ENCODE measurements at regions not wholly inside any gene's neighbourhood (a gene's known extent, or its start where the extent isn't known, plus 50 kb on each side); places are given as distances from the start of the nearest gene placed in this dataset.

DNA sequence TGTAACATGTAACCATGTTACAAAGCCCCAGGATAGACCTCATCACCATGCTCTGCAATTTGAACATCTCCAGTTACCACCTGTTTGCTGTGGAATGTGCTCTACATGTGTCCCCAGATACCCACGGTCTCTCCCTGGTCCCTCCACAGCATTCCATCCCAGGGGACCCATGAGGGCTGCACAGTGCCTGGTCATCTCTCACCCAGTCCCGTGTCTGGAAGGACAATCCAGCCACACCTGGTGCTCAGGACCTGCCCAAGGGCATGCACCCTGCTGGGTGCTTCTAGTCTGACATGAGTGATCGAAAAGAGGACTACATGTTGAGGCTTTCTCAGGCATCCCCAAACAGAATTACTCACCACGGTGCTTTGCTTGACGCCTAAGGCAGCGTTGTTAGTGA is 119.6 kb upstream of the ATP10A start:
- TF ChIP-seq, protein P1, sequence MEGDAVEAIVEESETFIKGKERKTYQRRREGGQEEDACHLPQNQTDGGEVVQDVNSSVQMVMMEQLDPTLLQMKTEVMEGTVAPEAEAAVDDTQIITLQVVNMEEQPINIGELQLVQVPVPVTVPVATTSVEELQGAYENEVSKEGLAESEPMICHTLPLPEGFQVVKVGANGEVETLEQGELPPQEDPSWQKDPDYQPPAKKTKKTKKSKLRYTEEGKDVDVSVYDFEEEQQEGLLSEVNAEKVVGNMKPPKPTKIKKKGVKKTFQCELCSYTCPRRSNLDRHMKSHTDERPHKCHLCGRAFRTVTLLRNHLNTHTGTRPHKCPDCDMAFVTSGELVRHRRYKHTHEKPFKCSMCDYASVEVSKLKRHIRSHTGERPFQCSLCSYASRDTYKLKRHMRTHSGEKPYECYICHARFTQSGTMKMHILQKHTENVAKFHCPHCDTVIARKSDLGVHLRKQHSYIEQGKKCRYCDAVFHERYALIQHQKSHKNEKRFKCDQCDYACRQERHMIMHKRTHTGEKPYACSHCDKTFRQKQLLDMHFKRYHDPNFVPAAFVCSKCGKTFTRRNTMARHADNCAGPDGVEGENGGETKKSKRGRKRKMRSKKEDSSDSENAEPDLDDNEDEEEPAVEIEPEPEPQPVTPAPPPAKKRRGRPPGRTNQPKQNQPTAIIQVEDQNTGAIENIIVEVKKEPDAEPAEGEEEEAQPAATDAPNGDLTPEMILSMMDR (IDR thresholded peaks at IDR 0.05; ENCODE audit: low read depth, low read length) = no peak
- no peak for DNase-seq (ENCODE audit: low read depth in 2 of 2)
- H3K4me3 ChIP-seq (replicated peaks in 1 of 2; ENCODE audit: low read depth in 2 of 2, low read length in 2 of 2) = no peak overlapping the region

DNA sequence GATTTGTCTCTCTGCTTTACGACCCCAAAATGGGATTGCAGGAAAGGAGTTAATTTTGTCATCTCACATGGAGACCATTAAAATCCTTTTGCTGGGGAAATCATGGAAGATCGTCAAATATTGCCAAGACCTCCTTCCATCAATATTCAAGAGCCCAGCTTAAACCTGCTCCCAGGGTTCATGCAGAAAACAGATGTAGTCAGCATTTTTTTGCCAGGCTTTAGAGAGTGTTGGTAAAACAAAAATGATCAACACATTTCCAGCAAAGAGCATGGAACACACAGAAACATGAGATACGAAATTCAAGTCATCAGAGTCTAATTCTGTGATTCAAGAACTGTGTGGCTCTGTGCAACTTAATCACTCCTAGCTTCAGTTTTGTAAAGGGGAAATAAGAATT is 118.0 kb upstream of the ATP10A start:
- no peak overlapping the region for H3K4me3 ChIP-seq (replicated peaks in 1 of 2; ENCODE audit: low read depth in 2 of 2, low read length in 2 of 2)
- TF ChIP-seq, protein P1 (IDR thresholded peaks at IDR 0.05; ENCODE audit: low read depth, low read length) = no peak
- no peak for DNase-seq (ENCODE audit: low read depth in 2 of 2)

DNA sequence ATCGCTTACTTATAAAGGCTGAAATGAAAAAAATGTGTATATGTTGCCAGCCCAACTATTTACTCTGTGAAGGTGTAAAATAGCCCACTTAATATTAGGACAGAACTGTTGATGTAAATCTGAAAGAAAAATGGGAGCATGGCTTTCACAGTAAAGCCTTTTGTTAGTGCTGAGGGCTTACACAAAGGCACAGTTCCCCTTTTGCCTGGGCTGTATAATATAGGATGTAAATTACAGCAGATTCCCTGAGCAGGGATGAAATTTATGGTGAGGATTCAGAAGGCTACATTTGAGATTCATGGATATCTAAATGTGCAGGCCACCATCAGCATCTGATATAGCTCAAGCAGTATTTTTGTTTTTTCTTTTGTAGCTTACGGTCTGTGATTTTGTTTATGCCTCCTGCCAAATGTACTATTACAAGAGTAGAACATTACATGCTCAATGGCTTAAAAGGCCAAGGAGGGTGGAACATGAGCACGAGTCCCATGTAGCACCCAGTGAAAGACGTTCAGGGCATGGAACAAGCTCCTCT is 109.1 kb upstream of the ATP10A start:
- no peak overlapping the region for H3K4me3 ChIP-seq (replicated peaks in 1 of 2; ENCODE audit: low read depth in 2 of 2, low read length in 2 of 2)
- TF ChIP-seq, protein P1 (IDR thresholded peaks at IDR 0.05; ENCODE audit: low read depth, low read length) = no peak
- DNase-seq (ENCODE audit: low read depth in 2 of 2) = no peak

DNA sequence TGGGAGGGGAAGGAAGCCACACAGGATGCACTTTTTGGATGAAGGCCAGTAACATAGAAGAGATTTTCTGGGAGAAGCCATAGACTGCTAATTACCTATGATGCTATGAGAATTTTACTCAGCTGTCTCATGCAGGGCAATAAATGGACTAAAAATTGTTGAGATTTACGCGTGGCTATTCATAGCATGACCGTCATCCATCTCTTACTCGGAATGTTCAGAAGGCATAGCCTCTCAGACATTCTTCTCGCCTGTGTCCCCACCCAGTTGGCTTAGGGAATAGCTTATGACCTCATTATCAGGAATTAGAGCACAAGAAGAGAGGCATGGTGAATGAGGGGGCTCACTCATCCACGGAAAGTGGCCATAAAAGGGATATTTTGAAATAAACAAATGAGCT is 107.9 kb upstream of the ATP10A start:
- TF ChIP-seq, protein P1 (IDR thresholded peaks at IDR 0.05; ENCODE audit: low read depth, low read length) = no peak
- DNase-seq (ENCODE audit: low read depth in 2 of 2) = no peak
- H3K4me3 ChIP-seq (replicated peaks in 1 of 2; ENCODE audit: low read depth in 2 of 2, low read length in 2 of 2) = no peak overlapping the region

DNA sequence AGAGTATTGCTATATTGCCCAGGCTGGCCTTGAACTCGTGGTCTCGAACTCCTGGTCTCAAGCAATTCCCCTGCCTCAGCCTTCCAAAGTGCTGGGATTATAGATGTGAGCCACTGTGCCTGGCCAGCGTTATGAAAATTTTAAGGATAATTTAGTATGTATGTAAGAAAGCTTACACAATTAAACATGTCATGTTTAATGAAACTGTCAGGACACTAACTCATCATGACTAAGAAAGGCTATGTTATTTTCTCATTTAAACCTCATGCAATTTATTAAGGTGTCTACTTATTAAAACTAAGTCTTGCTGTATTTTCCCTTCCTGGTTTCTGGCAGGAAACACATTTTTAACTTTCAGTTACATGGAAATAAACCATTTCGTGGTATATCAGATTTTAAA is 106.8 kb upstream of the ATP10A start:
- TF ChIP-seq, protein P1 (IDR thresholded peaks at IDR 0.05; ENCODE audit: low read depth, low read length) = no peak
- H3K4me3 ChIP-seq (replicated peaks in 1 of 2; ENCODE audit: low read depth in 2 of 2, low read length in 2 of 2) = no peak overlapping the region
- no peak for DNase-seq (ENCODE audit: low read depth in 2 of 2)

DNA sequence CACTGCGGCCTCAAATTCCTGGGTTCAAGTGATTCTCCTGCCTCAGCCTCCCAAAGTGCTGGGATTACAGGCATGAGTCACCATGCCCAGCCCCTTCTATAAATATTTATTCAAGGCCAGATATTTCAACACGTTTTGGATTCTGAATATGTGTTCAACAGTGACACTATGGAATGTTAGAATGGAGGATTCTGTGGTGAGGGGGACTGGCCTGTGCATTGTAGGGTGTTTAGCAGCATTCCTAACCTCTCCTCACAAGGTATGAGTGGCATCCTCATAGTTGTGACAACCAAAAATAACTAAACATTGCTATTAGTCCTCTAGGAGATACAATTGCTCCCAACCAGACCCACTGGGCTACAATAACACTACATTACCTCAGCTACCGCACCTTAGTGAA is 104.0 kb upstream of the ATP10A start:
- TF ChIP-seq, protein P1 (IDR thresholded peaks at IDR 0.05; ENCODE audit: low read depth, low read length) = no peak
- no peak overlapping the region for H3K4me3 ChIP-seq (replicated peaks in 1 of 2; ENCODE audit: low read depth in 2 of 2, low read length in 2 of 2)
- DNase-seq (ENCODE audit: low read depth in 2 of 2) = peak in 1 of 2 donors; percentile 3

DNA sequence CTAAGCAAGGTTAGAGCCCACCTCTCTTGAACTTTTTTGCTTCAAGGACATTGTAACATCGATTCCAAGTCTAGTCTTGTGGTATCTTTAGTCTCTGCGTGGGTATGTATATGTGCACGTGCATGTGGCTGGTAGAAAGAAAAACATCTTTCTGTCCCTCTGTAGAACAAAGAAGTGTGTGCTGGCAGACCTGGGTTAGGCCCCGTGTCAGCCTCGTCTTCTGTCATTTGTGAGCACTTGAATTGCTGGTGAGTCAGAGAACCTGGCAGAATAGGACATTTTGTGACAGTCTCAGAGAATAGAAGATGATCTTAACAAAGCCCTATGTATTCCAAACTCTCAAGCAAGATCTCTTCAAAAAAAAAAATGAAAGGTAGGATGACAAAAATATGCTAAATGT is 102.2 kb upstream of the ATP10A start:
- no peak overlapping the region for H3K4me3 ChIP-seq (replicated peaks in 1 of 2; ENCODE audit: low read depth in 2 of 2, low read length in 2 of 2)
- TF ChIP-seq, protein P1 (IDR thresholded peaks at IDR 0.05; ENCODE audit: low read depth, low read length) = no peak
- DNase-seq (ENCODE audit: low read depth in 2 of 2) = no peak
